Kidney (tissue), 13 donors: ENCODE measurements at regions not wholly inside any gene's neighbourhood (a gene's known extent, or its start where the extent isn't known, plus 50 kb on each side); places are given as distances from the start of the nearest gene placed in this dataset.

ENCODE experiments used
- DNase-seq, 5 donors: peaks; one replicate each; pipeline ENCODE4 v3.0.0-alpha.2; 2013 to 2020
- FAIRE-seq: peaks from 2 replicates; lab custom pipeline; 2012; peaks lifted over from hg19 to GRCh38; lab: Jason Lieb, UNC
- H3K27ac ChIP-seq, 2 donors: one replicate each; pipeline ENCODE4 v1.7.0; 2013; ENCODE audit warnings: low read depth in 2 of 2, low read length in 2 of 2, inconsistent platforms in 1 of 2
- H3K27me3 ChIP-seq: one replicate; pipeline ENCODE4 v1.7.1; 2013; ENCODE audit warnings: low read length, inconsistent platforms; ENCODE audit not compliant: control insufficient read depth, insufficient read depth
- H3K36me3 ChIP-seq, 3 donors: one replicate each; pipeline versions ENCODE4 v1.7.0 to v1.7.1; 2013; ENCODE audit warnings: low read length in 3 of 3, control low read depth in 1 of 3, inconsistent platforms in 1 of 3; ENCODE audit not compliant: insufficient read depth in 3 of 3, control insufficient read depth in 2 of 3
- H3K4me1 ChIP-seq, 3 donors: one replicate each; pipeline versions ENCODE4 v1.7.0 to v1.7.1; 2013; ENCODE audit warnings: low read length in 3 of 3, inconsistent platforms in 1 of 3, low read depth in 1 of 3; ENCODE audit not compliant: control insufficient read depth in 2 of 3, insufficient read depth in 2 of 3
- H3K4me3 ChIP-seq, 3 donors: one replicate each; pipeline versions ENCODE4 v1.7.0 to v1.8.1; 2013; ENCODE audit warnings: low read length in 3 of 3, control low read depth in 1 of 3, inconsistent platforms in 1 of 3
- H3K9ac ChIP-seq, 3 donors: one replicate each; pipeline versions ENCODE4 v1.7.0 to v1.7.1; 2013; ENCODE audit warnings: low read length in 3 of 3, control low read depth in 1 of 3, inconsistent platforms in 1 of 3
- H3K9me3 ChIP-seq, 3 donors: one replicate each; pipeline versions ENCODE4 v1.7.0 to v1.7.1; 2013; ENCODE audit warnings: low read length in 3 of 3, control low read depth in 1 of 3, inconsistent platforms in 1 of 3; ENCODE audit not compliant: control insufficient read depth in 2 of 3, insufficient read depth in 1 of 3
- CTCF ChIP-seq: IDR thresholded peaks from 3 replicates; pipeline ENCODE4 v1.5.1; 2012; ENCODE audit warnings: mild to moderate bottlenecking, moderate library complexity, borderline replicate concordance; ENCODE audit not compliant: insufficient read depth; ENCODE audit errors: extremely low read depth
- intact Hi-C: fragments of 100-400 bp; cut with DNase I; formaldehyde crosslinking; loops from one replicate; pipeline ENCODE4 v1.11.1; 2022
- donor health status: control.
- donor health status: control.
- donor health status: control.
- donor health status: control.
- donor health status: control.
- donor health status: DM: yes; HTN: yes; CAD: no.
- donor health status: Normal renal cell carcinoma (clear cell type).

- Histone ChIP-seq H3K27me3 (no peaks in the 10 kb centered on the region), H3K9ac (no peak overlapping the region), H3K36me3 (no peaks in the 10 kb centered on the region), H3K4me3 (no peak overlapping the region), H3K27ac (no peak overlapping the region), H3K4me1 (no peaks in the 10 kb centered on the region), H3K9me3 (peaks cover 0 to 1% (median 0%) of the 10 kb centered on the region in 3 donors)
- no peak for DNase-seq
- FAIRE-seq, result no peak
- TF ChIP-seq CTCF, result no peak
- intact Hi-C loops, result no loop called here
Observed at GRCh38 chr10:37588299-37588698, 269.1 kb downstream of the ZNF248 start.

- DNase-seq (no peak), FAIRE-seq (no peak)
- no peak for TF ChIP-seq CTCF
- Histone ChIP-seq H3K9ac (no peak overlapping the region), H3K27me3 (no peaks in the 10 kb centered on the region), H3K4me1 (no peaks in the 10 kb centered on the region), H3K9me3 (peaks cover 0 to 1% (median 0%) of the 10 kb centered on the region in 3 donors), H3K4me3 (no peak overlapping the region), H3K36me3 (no peaks in the 10 kb centered on the region), H3K27ac (no peak overlapping the region)
- intact Hi-C loops, result no loop called here
Observed at GRCh38 chr10:37584643-37585042, 272.8 kb downstream of the ZNF248 start.

- Histone ChIP-seq H3K4me1 (no peaks in the 10 kb centered on the region), H3K27ac (no peak overlapping the region), H3K4me3 (no peak overlapping the region), H3K27me3 (no peaks in the 10 kb centered on the region), H3K9me3 (peaks cover 0 to 1% (median 0%) of the 10 kb centered on the region in 3 donors), H3K9ac (no peak overlapping the region), H3K36me3 (no peaks in the 10 kb centered on the region)
- FAIRE-seq (no peak), DNase-seq (no peak)
- intact Hi-C loops, result no loop called here
- TF ChIP-seq CTCF, result no peak
Observed at GRCh38 chr10:37582237-37582636, 275.2 kb downstream of the ZNF248 start.

- Histone ChIP-seq H3K27me3 (no peaks in the 10 kb centered on the region), H3K4me3 (no peak overlapping the region), H3K36me3 (no peaks in the 10 kb centered on the region), H3K9ac (no peak overlapping the region), H3K9me3 (no peaks in the 10 kb centered on the region), H3K27ac (no peak overlapping the region), H3K4me1 (no peaks in the 10 kb centered on the region)
- intact Hi-C loops, result no loop called here
- no peak for TF ChIP-seq CTCF
- DNase-seq (no peak), FAIRE-seq (no peak)
Observed at GRCh38 chr10:37576154-37576553, 281.3 kb downstream of the ZNF248 start.
